ENCODE measurements at regions not wholly inside any gene's neighbourhood (a gene's known extent, or its start where the extent isn't known, plus 50 kb on each side); places are given as distances from the start of the nearest gene placed in this dataset.
"Not testable (repeated sequence)": the region's sequence is repeated elsewhere in the genome, so short reads cannot be mapped to it uniquely, and the experiment has no call there.

DNA sequence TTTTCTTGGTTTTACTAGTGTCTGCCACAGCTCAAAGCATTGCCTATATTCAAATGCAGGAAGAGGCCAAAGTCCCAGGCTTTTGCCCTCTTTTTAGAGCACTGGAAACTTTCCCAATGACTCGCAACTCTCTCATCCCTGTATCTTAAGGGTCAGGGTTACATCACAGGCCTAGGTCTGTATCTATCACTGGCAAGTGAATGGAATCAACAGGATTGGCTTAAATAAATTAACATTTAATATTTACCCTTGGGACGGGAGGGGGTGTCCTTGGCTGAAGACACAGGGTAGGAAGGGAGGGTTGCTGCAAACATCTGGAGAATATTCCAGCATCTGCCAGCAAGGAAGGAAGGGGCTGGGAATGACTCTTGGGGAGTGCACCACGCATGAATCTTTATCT lies 242.6 kb downstream of the SLC4A3 start:
- Histone ChIP-seq H3K4me3 (no peak overlapping the region), H3K4me1 (no peaks in the 10 kb centered on the region), H3K27me3 (no peaks in the 10 kb centered on the region), H3K36me3 (no peaks in the 10 kb centered on the region), H3K27ac (no peak overlapping the region), H3K9me3 (no peaks in the 10 kb centered on the region)
- no peak for DNase-seq (ENCODE audit: low spot score in 2 of 2)
- TF ChIP-seq, protein P1, sequence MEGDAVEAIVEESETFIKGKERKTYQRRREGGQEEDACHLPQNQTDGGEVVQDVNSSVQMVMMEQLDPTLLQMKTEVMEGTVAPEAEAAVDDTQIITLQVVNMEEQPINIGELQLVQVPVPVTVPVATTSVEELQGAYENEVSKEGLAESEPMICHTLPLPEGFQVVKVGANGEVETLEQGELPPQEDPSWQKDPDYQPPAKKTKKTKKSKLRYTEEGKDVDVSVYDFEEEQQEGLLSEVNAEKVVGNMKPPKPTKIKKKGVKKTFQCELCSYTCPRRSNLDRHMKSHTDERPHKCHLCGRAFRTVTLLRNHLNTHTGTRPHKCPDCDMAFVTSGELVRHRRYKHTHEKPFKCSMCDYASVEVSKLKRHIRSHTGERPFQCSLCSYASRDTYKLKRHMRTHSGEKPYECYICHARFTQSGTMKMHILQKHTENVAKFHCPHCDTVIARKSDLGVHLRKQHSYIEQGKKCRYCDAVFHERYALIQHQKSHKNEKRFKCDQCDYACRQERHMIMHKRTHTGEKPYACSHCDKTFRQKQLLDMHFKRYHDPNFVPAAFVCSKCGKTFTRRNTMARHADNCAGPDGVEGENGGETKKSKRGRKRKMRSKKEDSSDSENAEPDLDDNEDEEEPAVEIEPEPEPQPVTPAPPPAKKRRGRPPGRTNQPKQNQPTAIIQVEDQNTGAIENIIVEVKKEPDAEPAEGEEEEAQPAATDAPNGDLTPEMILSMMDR (IDR thresholded peaks at IDR 0.05): no peak
- intact Hi-C loops (cut with DNase I): no loop called here

DNA sequence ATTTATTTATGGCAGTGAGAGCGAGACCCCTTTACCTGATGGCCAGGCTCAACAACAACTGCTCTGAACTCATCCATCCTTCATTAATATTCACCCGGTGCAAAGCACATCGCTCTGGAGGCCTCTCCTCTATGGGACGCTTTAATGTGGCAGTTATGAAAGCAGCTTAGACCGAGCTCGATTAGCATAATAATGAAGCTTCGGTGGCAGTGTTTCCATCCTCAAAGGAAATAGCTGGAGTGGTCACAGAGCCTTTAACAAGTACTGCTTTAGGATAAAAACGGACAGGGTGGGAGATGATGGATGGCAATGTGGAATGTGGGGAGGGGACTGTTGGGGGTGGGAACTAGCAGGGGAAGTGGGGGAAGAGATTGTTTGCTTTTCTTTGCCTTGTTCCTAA lies 243.9 kb downstream of the SLC4A3 start:
- Histone ChIP-seq H3K4me1 (no peaks in the 10 kb centered on the region), H3K9me3 (no peaks in the 10 kb centered on the region), H3K36me3 (no peaks in the 10 kb centered on the region), H3K27me3 (no peaks in the 10 kb centered on the region), H3K4me3 (no peak overlapping the region), H3K27ac (no peak overlapping the region)
- intact Hi-C loops (cut with DNase I): no loop called here
- DNase-seq (ENCODE audit: low spot score in 2 of 2): no peak
- TF ChIP-seq, protein P1 (IDR thresholded peaks at IDR 0.05): no peak

DNA sequence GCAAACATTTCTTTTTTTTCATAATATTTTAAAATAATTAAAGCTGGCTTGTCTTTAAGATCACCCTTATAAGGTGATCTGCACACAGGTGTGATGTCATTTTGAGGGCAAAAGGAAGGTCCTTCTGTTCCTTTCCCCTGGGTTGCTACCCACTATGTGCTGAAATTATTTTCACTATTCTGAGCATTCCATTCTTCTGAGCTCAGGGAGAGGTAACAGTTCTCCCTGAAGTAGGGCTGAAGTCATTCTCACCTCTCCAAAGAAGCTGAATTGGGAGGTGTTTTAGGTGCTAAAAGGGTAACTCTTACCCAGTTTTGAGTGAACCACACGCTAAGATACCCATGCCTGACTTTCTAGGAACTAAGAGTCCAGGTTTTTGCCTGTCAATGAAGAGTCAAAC lies 247.6 kb downstream of the SLC4A3 start:
- intact Hi-C loops (cut with DNase I): no loop called here
- no peak for DNase-seq (ENCODE audit: low spot score in 2 of 2)
- H3K36me3 ChIP-seq: no peaks in the 10 kb centered on the region
- H3K4me3 ChIP-seq: no peak overlapping the region
- no peak overlapping the region for H3K27ac ChIP-seq
- no peaks in the 10 kb centered on the region for H3K4me1 ChIP-seq
- H3K9me3 ChIP-seq: no peaks in the 10 kb centered on the region
- no peaks in the 10 kb centered on the region for H3K27me3 ChIP-seq
- TF ChIP-seq, protein P1 (IDR thresholded peaks at IDR 0.05): no peak

DNA sequence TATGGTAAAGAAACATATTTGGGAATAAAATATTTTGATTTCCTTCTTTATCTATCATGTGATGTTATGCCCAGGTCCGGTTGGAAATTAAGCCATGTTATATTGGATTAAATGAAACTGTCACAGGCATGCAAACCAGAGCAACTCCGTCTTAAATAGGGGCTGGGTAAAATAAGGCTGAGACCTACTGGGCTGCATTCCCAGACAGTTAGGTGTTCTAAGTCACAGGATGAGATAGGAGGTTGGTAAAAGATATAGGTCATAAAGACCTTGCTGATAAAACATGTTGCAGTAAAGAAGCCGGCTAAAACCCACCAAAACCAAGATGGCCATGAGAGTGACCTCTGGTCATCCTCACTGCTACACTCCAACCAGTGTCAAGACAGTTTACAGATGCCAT lies 248.6 kb downstream of the SLC4A3 start:
- H3K4me1 ChIP-seq; intact Hi-C loops (cut with DNase I); H3K36me3 ChIP-seq; H3K27ac ChIP-seq; H3K4me3 ChIP-seq; H3K9me3 ChIP-seq; DNase-seq (ENCODE audit: low spot score in 2 of 2); H3K27me3 ChIP-seq: not testable (repeated sequence)

DNA sequence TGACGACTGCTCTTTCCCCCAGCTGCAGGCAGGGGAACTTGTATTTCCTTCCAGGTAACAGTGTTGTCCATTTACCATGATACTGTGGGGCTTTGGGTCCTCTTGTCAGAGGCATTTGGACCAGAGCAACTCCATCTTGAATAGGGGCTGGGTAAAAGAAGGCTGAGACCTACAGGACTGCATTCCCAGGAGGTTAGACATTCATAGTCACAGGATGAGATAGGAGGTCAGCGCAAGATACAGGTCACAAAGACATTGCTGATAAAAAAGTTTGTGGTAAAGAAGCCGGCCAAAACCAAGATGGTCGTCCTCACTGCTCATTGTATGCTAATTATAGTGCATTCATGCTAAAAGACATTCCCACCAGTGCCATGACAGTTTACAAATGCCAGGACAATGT lies 249.5 kb downstream of the SLC4A3 start:
- DNase-seq (ENCODE audit: low spot score in 2 of 2): no peak
- no peaks in the 10 kb centered on the region for H3K27me3 ChIP-seq
- no peak overlapping the region for H3K27ac ChIP-seq
- H3K9me3 ChIP-seq: no peaks in the 10 kb centered on the region
- H3K4me3 ChIP-seq: no peak overlapping the region
- no peaks in the 10 kb centered on the region for H3K36me3 ChIP-seq
- intact Hi-C loops (cut with DNase I): no loop called here
- no peaks in the 10 kb centered on the region for H3K4me1 ChIP-seq
- TF ChIP-seq, protein P1 (IDR thresholded peaks at IDR 0.05): no peak

DNA sequence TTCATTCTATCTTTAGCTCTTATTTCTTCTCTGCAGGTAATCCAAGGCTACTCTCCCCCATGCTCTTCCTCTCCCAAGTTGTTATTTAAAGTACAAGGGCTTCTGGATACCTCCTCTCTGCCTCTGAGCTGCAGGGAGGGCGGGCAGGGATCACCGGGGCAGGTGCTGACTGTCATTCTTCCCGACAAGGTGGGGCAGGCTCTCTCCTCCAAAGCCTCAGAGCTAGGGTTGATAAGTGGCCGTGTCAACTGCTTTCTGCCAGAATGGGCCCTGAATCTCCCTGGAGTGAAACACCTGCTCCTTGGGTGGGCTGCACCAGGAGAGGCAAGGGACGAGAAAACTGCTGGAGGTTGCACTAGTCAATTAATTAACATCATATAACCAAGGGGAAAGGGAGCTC lies 250.3 kb downstream of the SLC4A3 start:
- H3K36me3 ChIP-seq: no peaks in the 10 kb centered on the region
- no peak overlapping the region for H3K27ac ChIP-seq
- no peak overlapping the region for H3K4me3 ChIP-seq
- H3K4me1 ChIP-seq: no peaks in the 10 kb centered on the region
- no peaks in the 10 kb centered on the region for H3K27me3 ChIP-seq
- H3K9me3 ChIP-seq: no peaks in the 10 kb centered on the region
- intact Hi-C loops (cut with DNase I): no loop called here
- TF ChIP-seq, protein P1 (IDR thresholded peaks at IDR 0.05): no peak
- DNase-seq (ENCODE audit: low spot score in 2 of 2): no peak

Data from ascending aorta (tissue), 2 donors.